Fibroblast of lung (primary cell): ENCODE measurements at regions not wholly inside any gene's neighbourhood (a gene's known extent, or its start where the extent isn't known, plus 50 kb on each side); places are given as distances from the start of the nearest gene placed in this dataset.
A peak's percentile ranks its signal among the peaks of the same experiment; 100 is the strongest.

ENCODE experiments used
- DNase-seq, 2 donors: peaks; one replicate each; pipeline versions ENCODE4 v3.0.0 to v3.0.0-alpha.2; 2010; ENCODE audit warnings: low read depth in 2 of 2
- H2AFZ ChIP-seq: 2 replicates; pipeline ENCODE4 v1.5.1; 2012; ENCODE audit warnings: low read length, control low read depth, inconsistent platforms
- H3K27ac ChIP-seq: 2 replicates; pipeline ENCODE4 v1.5.1; 2011; ENCODE audit warnings: low read length, control low read depth; ENCODE audit not compliant: insufficient read depth
- H3K27me3 ChIP-seq: 2 replicates; pipeline ENCODE4 v1.5.1; 2011; ENCODE audit warnings: mild to moderate bottlenecking, low read length; ENCODE audit not compliant: control insufficient read depth, insufficient read depth
- H3K36me3 ChIP-seq: 2 replicates; pipeline ENCODE4 v1.5.1; 2011; ENCODE audit warnings: low read length; ENCODE audit not compliant: control insufficient read depth, insufficient read depth
- H3K4me1 ChIP-seq: 2 replicates; pipeline ENCODE4 v1.5.1; 2011; ENCODE audit warnings: low read length; ENCODE audit not compliant: control insufficient read depth, insufficient read depth; ENCODE audit errors: extremely low read depth
- H3K4me2 ChIP-seq: 2 replicates; pipeline ENCODE4 v1.5.1; 2011; ENCODE audit warnings: low read length, control low read depth; ENCODE audit not compliant: insufficient read depth; ENCODE audit errors: extremely low read depth
- H3K4me3 ChIP-seq, 4 experiments: fragments of 200-600 bp in 1 of 4; sonication (generic) in 1 of 4; replicated peaks in 1 of 4; 2 replicates each; pipeline ENCODE4 v1.5.1; 2011 to 2016; ENCODE audit warnings: low read length in 4 of 4, low read depth in 3 of 4, mild to moderate bottlenecking in 3 of 4, control low read depth in 2 of 4, inconsistent platforms in 1 of 4, mixed read lengths in 1 of 4; ENCODE audit not compliant: insufficient read depth in 1 of 4; ENCODE audit errors: control extremely low read depth in 1 of 4
- H3K79me2 ChIP-seq: 2 replicates; pipeline ENCODE4 v1.5.1; 2012; ENCODE audit warnings: mild to moderate bottlenecking, low read length, inconsistent platforms; ENCODE audit not compliant: control insufficient read depth, insufficient read depth
- H3K9ac ChIP-seq: 2 replicates; pipeline ENCODE4 v1.5.1; 2011; ENCODE audit warnings: mild to moderate bottlenecking, low read length, control low read depth; ENCODE audit not compliant: insufficient read depth
- H3K9me3 ChIP-seq: 2 replicates; pipeline ENCODE4 v1.5.1; 2012; ENCODE audit warnings: low read depth, low read length; ENCODE audit not compliant: control insufficient read depth, insufficient read depth
- H4K20me1 ChIP-seq: 2 replicates; pipeline ENCODE4 v1.5.1; 2011; ENCODE audit warnings: low read length; ENCODE audit not compliant: control insufficient read depth, insufficient read depth; ENCODE audit errors: extremely low read depth
- CTCF ChIP-seq, 2 donors: IDR thresholded peaks in 1 of 2; conservative IDR thresholded peaks in 1 of 2; 1 replicate in 1 of 2; 2 replicates in 1 of 2; pipeline ENCODE4 v1.5.1; 2011 to 2012; ENCODE audit warnings: low read length in 2 of 2, control low read depth in 1 of 2, inconsistent platforms in 1 of 2, low read depth in 1 of 2, mild to moderate bottlenecking in 1 of 2
- EZH2 ChIP-seq: IDR thresholded peaks from 2 replicates; pipeline ENCODE4 v1.5.1; 2012; ENCODE audit warnings: low read length, control low read depth, mild to moderate bottlenecking; ENCODE audit errors: missing control alignments

- TF ChIP-seq CTCF (conservative IDR thresholded peaks at IDR 0.05 in 1 of 2, IDR thresholded peaks at IDR 0.05 in 1 of 2; ENCODE audit: low read depth in 1 of 2, low read length in 2 of 2) (no peak), EZH2 (no peak)
- Histone ChIP-seq H3K27ac (no peak overlapping the region), H4K20me1 (no peaks in the 10 kb centered on the region), H3K79me2 (no peaks in the 10 kb centered on the region), H3K4me3 (peak overlapping the region in 2 of 4 experiments; percentile 87 to 91), H3K4me2 (peak overlapping the region; percentile 29), H3K9me3 (no peaks in the 10 kb centered on the region), H3K36me3 (no peaks in the 10 kb centered on the region), H3K9ac (no peak overlapping the region), H2AFZ (peak overlapping the region; percentile 34), H3K4me1 (peaks cover 2% of the 10 kb centered on the region), H3K27me3 (no peaks in the 10 kb centered on the region)
- DNase-seq, result no peak
Measured at GRCh38 chr15:26083457-26083856, 220.3 kb upstream of the ATP10A start.

- Histone ChIP-seq H3K4me3 (peak overlapping the region; percentile 66 to 91 (median 84)), H3K27me3 (no peaks in the 10 kb centered on the region), H2AFZ (peak overlapping the region; percentile 28), H3K9ac (peak overlapping the region; percentile 76), H3K9me3 (no peaks in the 10 kb centered on the region), H3K4me2 (peak overlapping the region; percentile 67), H3K79me2 (no peaks in the 10 kb centered on the region), H3K27ac (peak overlapping the region; percentile 56), H4K20me1 (no peaks in the 10 kb centered on the region), H3K4me1 (peaks cover 2% of the 10 kb centered on the region), H3K36me3 (no peaks in the 10 kb centered on the region)
- DNase-seq, result peak; percentile 91 to 95
- TF ChIP-seq EZH2 (no peak), CTCF (conservative IDR thresholded peaks at IDR 0.05 in 1 of 2, IDR thresholded peaks at IDR 0.05 in 1 of 2; ENCODE audit: low read depth in 1 of 2, low read length in 2 of 2) (no peak)
Measured at GRCh38 chr15:26082221-26083109, 219.3 kb upstream of the ATP10A start.

- no peaks in the 10 kb centered on the region for H4K20me1 ChIP-seq
- H3K27ac ChIP-seq, result no peak overlapping the region
- H3K4me2 ChIP-seq, result no peak overlapping the region
- H2AFZ ChIP-seq, result no peak overlapping the region
- H3K4me1 ChIP-seq, result peaks cover 2% of the 10 kb centered on the region
- no peaks in the 10 kb centered on the region for H3K79me2 ChIP-seq
- TF ChIP-seq EZH2 (no peak), CTCF (conservative IDR thresholded peaks at IDR 0.05 in 1 of 2, IDR thresholded peaks at IDR 0.05 in 1 of 2; ENCODE audit: low read depth in 1 of 2, low read length in 2 of 2) (no peak)
- H3K9ac ChIP-seq, result no peak overlapping the region
- no peaks in the 10 kb centered on the region for H3K36me3 ChIP-seq
- no peaks in the 10 kb centered on the region for H3K27me3 ChIP-seq
- no peak for DNase-seq
- peak overlapping the region in 1 of 4 experiments; percentile 41 for H3K4me3 ChIP-seq
- no peaks in the 10 kb centered on the region for H3K9me3 ChIP-seq
Measured at GRCh38 chr15:26081758-26082220, 218.7 kb upstream of the ATP10A start.
